Upper lobe of right lung (tissue), 1 donor: ENCODE measurements at regions not wholly inside any gene's neighbourhood (a gene's known extent, or its start where the extent isn't known, plus 50 kb on each side); places are given as distances from the start of the nearest gene placed in this dataset.
"Not testable (repeated sequence)": the region's sequence is repeated elsewhere in the genome, so short reads cannot be mapped to it uniquely, and the experiment has no call there.

Experiments used
- ATAC-seq: fragments of 200-7000 bp; cut with Tn5 transposase; one replicate; pipeline ENCODE4 v1.9.1; 2020; ENCODE audit warnings: mild to moderate bottlenecking, moderate library complexity
- DNase-seq: peaks from one replicate; pipeline ENCODE4 v3.0.0-alpha.2; 2020
- H3K27ac ChIP-seq: fragments of 200-600 bp; one replicate; pipeline ENCODE4 v1.8.0; 2022
- H3K27me3 ChIP-seq: fragments of 200-600 bp; one replicate; pipeline ENCODE4 v1.8.0; 2022; ENCODE audit warnings: mild to moderate bottlenecking
- H3K36me3 ChIP-seq: fragments of 200-600 bp; one replicate; pipeline ENCODE4 v1.8.0; 2022
- H3K4me1 ChIP-seq: fragments of 200-600 bp; one replicate; pipeline ENCODE4 v1.8.0; 2022
- H3K4me3 ChIP-seq: fragments of 200-600 bp; one replicate; pipeline ENCODE4 v1.8.0; 2022; ENCODE audit warnings: mild to moderate bottlenecking
- H3K9me3 ChIP-seq: fragments of 200-600 bp; one replicate; pipeline ENCODE4 v1.8.0; 2022
- CTCF ChIP-seq: fragments of 200-600 bp; IDR thresholded peaks from one replicate; pipeline ENCODE4 v1.8.0; 2022; ENCODE audit warnings: antibody characterized with exemption
- intact Hi-C: fragments of 100-400 bp; cut with DNase I; formaldehyde crosslinking; loops from one replicate; pipeline ENCODE4 v1.11.0; 2022
- donor health status: DM: no; HTN: yes; CAD: no; lungs with severe emphysema.

DNA sequence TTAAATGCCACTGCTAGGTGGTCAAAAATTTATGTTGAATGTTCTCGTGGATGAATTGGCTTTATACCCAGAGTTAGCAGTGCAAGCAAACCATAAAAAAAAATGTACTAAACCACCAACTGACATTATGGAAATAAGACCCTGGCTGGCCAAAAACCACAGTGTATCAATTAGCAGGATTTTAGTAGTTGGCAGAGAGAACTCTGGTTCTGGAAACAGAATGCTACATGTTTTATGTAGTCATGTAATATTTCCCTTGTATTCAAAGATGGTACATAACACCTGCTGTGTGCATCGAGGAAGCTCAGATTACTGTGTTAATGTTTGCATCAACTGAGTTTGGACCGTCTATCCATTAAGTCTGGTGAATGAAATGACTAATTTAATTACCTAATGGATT lies 618.5 kb downstream of the CCSER2 start:
- DNase-seq (no peak), ATAC-seq (no peak)
- H3K4me3 ChIP-seq, result no peak overlapping the region
- no peaks in the 10 kb centered on the region for H3K36me3 ChIP-seq
- H3K27me3 ChIP-seq, result no peaks in the 10 kb centered on the region
- no peaks in the 10 kb centered on the region for H3K9me3 ChIP-seq
- no peak overlapping the region for H3K27ac ChIP-seq
- TF ChIP-seq CTCF, result no peak
- no peaks in the 10 kb centered on the region for H3K4me1 ChIP-seq
- intact Hi-C loops, result no loop called here

DNA sequence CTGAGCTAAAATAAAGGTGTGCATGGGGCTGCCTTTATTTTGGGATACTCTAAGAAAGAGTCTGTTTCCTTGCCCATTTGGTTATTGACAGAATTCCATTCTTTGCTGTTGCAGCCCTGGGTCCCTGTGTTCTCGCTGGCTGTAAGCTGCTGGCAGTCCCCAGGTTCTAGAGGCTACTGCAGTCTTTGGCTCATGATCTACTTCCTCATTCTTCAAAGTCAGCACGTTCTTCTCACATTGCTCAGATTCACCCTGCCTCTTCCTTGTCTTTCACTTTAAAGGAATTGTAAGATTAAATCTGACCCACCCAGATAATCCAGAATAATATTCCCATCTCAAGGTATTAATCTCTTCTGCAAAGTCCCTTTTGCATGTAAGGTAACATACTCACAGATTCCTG lies 620.3 kb downstream of the CCSER2 start:
- TF ChIP-seq CTCF, result no peak
- Histone ChIP-seq H3K9me3 (no peaks in the 10 kb centered on the region), H3K4me3 (no peak overlapping the region), H3K4me1 (no peaks in the 10 kb centered on the region), H3K27ac (no peak overlapping the region), H3K27me3 (no peaks in the 10 kb centered on the region), H3K36me3 (no peaks in the 10 kb centered on the region)
- peak; percentile 61 for ATAC-seq
- DNase-seq, result no peak
- intact Hi-C loops, result no loop called here

GRCh38 chr10:84951616-84952015 lies 623.2 kb downstream of the CCSER2 start:
- Histone ChIP-seq H3K9me3 (no peaks in the 10 kb centered on the region), H3K4me1 (no peaks in the 10 kb centered on the region), H3K27me3 (no peaks in the 10 kb centered on the region), H3K4me3 (no peak overlapping the region), H3K27ac (no peak overlapping the region), H3K36me3 (no peaks in the 10 kb centered on the region)
- TF ChIP-seq CTCF, result no peak
- DNase-seq (no peak), ATAC-seq (no peak)
- intact Hi-C loops, result no loop called here

DNA sequence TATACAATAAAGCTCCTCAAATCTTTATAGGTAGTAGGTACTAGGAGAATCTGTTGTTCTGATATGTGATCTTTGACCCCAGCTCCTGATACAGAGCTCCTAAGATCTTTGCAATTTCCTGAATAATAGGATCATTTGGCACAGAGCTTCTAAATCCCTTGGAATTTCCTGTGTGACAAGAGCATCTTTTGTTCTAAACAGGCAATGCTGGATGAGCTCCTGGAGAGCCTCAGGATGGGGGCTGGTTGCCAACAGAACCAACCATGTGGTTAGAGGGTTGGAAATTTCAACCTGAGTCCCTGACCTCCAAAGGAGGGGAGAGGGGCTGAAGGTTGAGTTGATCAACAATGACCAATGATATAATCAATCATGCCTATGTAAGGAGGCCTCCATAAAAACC lies 629.0 kb downstream of the CCSER2 start:
- Histone ChIP-seq H3K27me3 (no peaks in the 10 kb centered on the region), H3K4me3 (no peak overlapping the region), H3K9me3 (no peaks in the 10 kb centered on the region), H3K27ac (no peak overlapping the region), H3K4me1 (no peaks in the 10 kb centered on the region), H3K36me3 (no peaks in the 10 kb centered on the region)
- intact Hi-C loops, result no loop called here
- ATAC-seq (no peak), DNase-seq (no peak)
- TF ChIP-seq CTCF, result no peak

GRCh38 chr10:84965468-84965867 lies 637.1 kb downstream of the CCSER2 start:
- intact Hi-C loops, result no loop called here
- no peak for DNase-seq
- Histone ChIP-seq H3K9me3 (no peaks in the 10 kb centered on the region), H3K27ac (no peak overlapping the region), H3K4me1 (no peaks in the 10 kb centered on the region), H3K36me3 (no peaks in the 10 kb centered on the region), H3K4me3 (no peak overlapping the region), H3K27me3 (no peaks in the 10 kb centered on the region)
- ATAC-seq, result no peak
- no peak for TF ChIP-seq CTCF

DNA sequence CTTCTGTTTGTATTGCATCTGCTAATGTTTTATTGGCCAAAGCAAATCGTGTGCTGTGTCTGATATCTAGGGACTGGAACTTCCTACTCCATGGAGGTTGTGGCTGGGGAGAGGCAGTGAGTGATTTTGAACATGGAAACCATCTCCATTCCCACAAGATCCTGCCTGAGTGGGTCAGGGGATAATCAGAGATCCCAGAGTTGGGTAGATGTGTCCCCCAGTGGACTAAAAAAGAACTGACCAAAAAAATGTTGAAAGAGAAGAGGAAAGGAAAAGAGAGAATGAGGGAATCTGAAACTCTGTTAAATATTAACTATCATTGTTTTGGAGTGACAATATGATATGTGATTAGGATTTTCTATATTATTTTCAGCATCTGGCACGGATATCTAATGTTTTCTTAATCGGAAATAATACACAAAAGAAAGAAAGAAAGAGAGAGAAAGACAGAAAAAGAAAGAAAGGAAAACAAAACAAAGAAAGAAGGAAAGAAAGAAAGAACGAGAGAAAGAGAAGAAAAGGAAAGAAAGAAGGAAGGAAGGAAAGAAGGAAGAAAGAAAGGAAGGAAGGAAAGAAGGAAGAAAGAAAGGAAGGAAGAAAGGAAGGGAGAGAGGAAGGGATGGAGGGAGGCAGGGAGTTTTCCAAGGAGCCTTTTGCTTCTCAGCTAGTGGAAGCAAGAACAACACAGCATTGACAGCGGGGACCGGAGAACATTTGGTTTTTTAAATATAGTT lies 638.5 kb downstream of the CCSER2 start:
- Histone ChIP-seq H3K27me3 (no peaks in the 10 kb centered on the region), H3K36me3 (no peaks in the 10 kb centered on the region), H3K27ac (no peak overlapping the region), H3K4me1 (no peaks in the 10 kb centered on the region), H3K9me3 (no peaks in the 10 kb centered on the region), H3K4me3 (no peak overlapping the region)
- TF ChIP-seq CTCF, result no peak
- intact Hi-C loops, result no loop called here
- ATAC-seq (no peak), DNase-seq (no peak)

DNA sequence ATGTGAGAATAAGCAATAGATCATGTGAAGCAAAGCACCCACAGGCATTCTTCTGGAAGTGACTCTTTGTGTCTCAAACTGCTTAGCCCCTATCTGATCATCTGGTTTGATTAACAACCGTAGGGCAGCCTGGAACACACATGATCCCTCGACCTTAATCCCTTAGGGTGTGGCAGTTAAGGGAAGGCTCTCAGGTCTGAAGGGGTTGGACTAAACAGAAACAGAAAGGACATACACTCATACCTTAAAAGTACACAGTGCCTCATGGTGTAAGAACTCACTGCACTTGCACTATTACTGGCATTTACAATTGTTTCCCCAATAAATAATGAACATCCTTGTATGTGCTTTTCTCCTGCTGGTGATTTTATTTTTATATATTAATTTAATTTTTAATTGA lies 640.9 kb downstream of the CCSER2 start:
- ATAC-seq, result peak; percentile 58
- H3K27ac ChIP-seq, H3K36me3 ChIP-seq, intact Hi-C loops, H3K9me3 ChIP-seq, H3K27me3 ChIP-seq, H3K4me3 ChIP-seq, H3K4me1 ChIP-seq, DNase-seq: not testable (repeated sequence)
